ENCODE measurements at regions not wholly inside any gene's neighbourhood (a gene's known extent, or its start where the extent isn't known, plus 50 kb on each side); places are given as distances from the start of the nearest gene placed in this dataset.

- TF ChIP-seq ZNF317 (CRISPR knock-in tag; IDR thresholded peaks at IDR 0.05; ENCODE audit: borderline replicate concordance, low read depth) (no peak), ZNF281 (CRISPR knock-in tag; IDR thresholded peaks at IDR 0.05) (no peak), JUN (CRISPR knock-in tag; IDR thresholded peaks at IDR 0.05) (no peak), CTCF (IDR thresholded peaks at IDR 0.05) (no peak), USF2 (CRISPR knock-in tag; IDR thresholded peaks at IDR 0.05) (no peak), ZBTB21 (CRISPR knock-in tag; IDR thresholded peaks at IDR 0.05; ENCODE audit: borderline replicate concordance) (no peak), CREM (CRISPR knock-in tag; IDR thresholded peaks at IDR 0.05) (no peak), ATF3 (CRISPR knock-in tag; conservative IDR thresholded peaks at IDR 0.05) (no peak), E2F5 (CRISPR knock-in tag; IDR thresholded peaks at IDR 0.05) (no peak)
These were observed 248.8 kb downstream of the IRS2 start for GRCh38 chr13:109537584-109537983.
